ENCODE measurements at regions not wholly inside any gene's neighbourhood (a gene's known extent, or its start where the extent isn't known, plus 50 kb on each side); places are given as distances from the start of the nearest gene placed in this dataset.

DNA sequence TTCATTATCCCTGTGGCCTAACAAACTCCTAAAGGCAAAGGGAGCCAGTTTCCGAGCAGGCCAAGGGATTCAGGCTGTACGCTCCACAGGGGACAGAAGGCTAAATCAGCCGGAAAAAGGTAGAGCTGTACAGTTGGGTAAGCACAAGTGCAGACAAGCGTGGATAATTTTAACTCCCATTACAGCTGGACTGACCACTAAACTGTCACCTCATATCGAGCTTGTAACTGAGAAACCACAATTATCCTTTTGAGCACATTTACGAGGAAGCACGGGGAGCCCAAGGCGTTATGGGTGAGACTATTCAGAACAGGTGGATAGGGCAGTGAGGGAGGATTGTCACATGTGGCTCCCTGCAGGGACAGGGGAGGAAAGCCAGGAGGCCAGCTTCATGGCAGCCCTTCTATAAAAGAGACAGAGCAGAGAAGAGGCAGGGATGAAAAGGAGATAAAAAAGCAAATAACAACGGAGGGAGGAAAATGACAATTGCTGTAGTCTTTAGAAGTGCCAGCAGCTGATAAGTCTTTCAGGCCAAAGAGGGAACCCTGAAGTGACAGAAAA, 288.0 kb downstream of the FGFR2 start:
- TF ChIP-seq CTCF (IDR thresholded peaks at IDR 0.05 in 8 of 11, conservative IDR thresholded peaks at IDR 0.05 in 3 of 11) (no peak), POLR2A (IDR thresholded peaks at IDR 0.05) (no peak)
